ELF-1 (cell line): ENCODE measurements at regions not wholly inside any gene's neighbourhood (a gene's known extent, or its start where the extent isn't known, plus 50 kb on each side); places are given as distances from the start of the nearest gene placed in this dataset.
A peak's percentile ranks its signal among the peaks of the same experiment; 100 is the strongest.

ENCODE experiments used
- DNase-seq: peaks from one replicate; pipeline ENCODE4 v3.0.0-alpha.2; 2016; ENCODE audit warnings: low read depth, low spot score

- DNase-seq, result no peak
Observed at GRCh38 chr5:4875942-4876341, 264.2 kb upstream of the ADAMTS16 start.

GRCh38 chr5:4876804-4877203 lies 263.3 kb upstream of the ADAMTS16 start:
- DNase-seq, result no peak

GRCh38 chr5:4877579-4877978 lies 262.6 kb upstream of the ADAMTS16 start:
- DNase-seq, result no peak

GRCh38 chr5:4879075-4879474 lies 261.1 kb upstream of the ADAMTS16 start:
- no peak for DNase-seq

- DNase-seq, result peak; percentile 92
Observed at GRCh38 chr5:4879693-4880303, 260.3 kb upstream of the ADAMTS16 start.

- DNase-seq, result no peak
Observed at GRCh38 chr5:4880304-4880741, 259.8 kb upstream of the ADAMTS16 start.

GRCh38 chr5:4881366-4882002 lies 258.6 kb upstream of the ADAMTS16 start:
- DNase-seq, result no peak

GRCh38 chr5:4882186-4882585 lies 257.9 kb upstream of the ADAMTS16 start:
- no peak for DNase-seq

- DNase-seq, result no peak
Observed at GRCh38 chr5:4883360-4883759, 256.8 kb upstream of the ADAMTS16 start.

- DNase-seq, result no peak
Observed at GRCh38 chr5:4893063-4893744, 246.9 kb upstream of the ADAMTS16 start.

- no peak for DNase-seq
Observed at GRCh38 chr5:4896328-4896727, 243.8 kb upstream of the ADAMTS16 start.

- DNase-seq, result no peak
Observed at GRCh38 chr5:4901305-4901811, 238.8 kb upstream of the ADAMTS16 start.

GRCh38 chr5:4901924-4902323 lies 238.2 kb upstream of the ADAMTS16 start:
- DNase-seq, result no peak

- DNase-seq, result peak; percentile 42
Observed at GRCh38 chr5:4905674-4906520, 234.2 kb upstream of the ADAMTS16 start.

- no peak for DNase-seq
Observed at GRCh38 chr5:4906786-4907185, 233.3 kb upstream of the ADAMTS16 start.

- no peak for DNase-seq
Observed at GRCh38 chr5:4907571-4907970, 232.6 kb upstream of the ADAMTS16 start.

- no peak for DNase-seq
Observed at GRCh38 chr5:4909086-4909485, 231.0 kb upstream of the ADAMTS16 start.

GRCh38 chr5:4911646-4912403 lies 228.3 kb upstream of the ADAMTS16 start:
- DNase-seq, result no peak

GRCh38 chr5:4921929-4922328 lies 218.2 kb upstream of the ADAMTS16 start:
- DNase-seq, result no peak

GRCh38 chr5:4924577-4924976 lies 215.6 kb upstream of the ADAMTS16 start:
- no peak for DNase-seq

GRCh38 chr5:4927097-4927496 lies 213.0 kb upstream of the ADAMTS16 start:
- DNase-seq, result no peak
